Mesendoderm (in vitro differentiated cells): ENCODE measurements at regions not wholly inside any gene's neighbourhood (a gene's known extent, or its start where the extent isn't known, plus 50 kb on each side); places are given as distances from the start of the nearest gene placed in this dataset.

Experiments
- DNase-seq: peaks from one replicate; pipeline ENCODE4 v3.0.0; 2013
- H2AK5ac ChIP-seq: 2 replicates; pipeline ENCODE4 v1.6.1; 2013; ENCODE audit warnings: low read length, inconsistent platforms
- H2BK120ac ChIP-seq: 2 replicates; pipeline ENCODE4 v1.6.1; 2013; ENCODE audit warnings: low read depth, mild to moderate bottlenecking, low read length, moderate library complexity, mixed read lengths
- H2BK15ac ChIP-seq: replicated peaks from 2 replicates; pipeline ENCODE4 v1.6.1; 2013; ENCODE audit warnings: low read depth, mild to moderate bottlenecking, moderate library complexity
- H2BK5ac ChIP-seq: 2 replicates; pipeline ENCODE4 v1.6.1; 2013; ENCODE audit warnings: low read length, inconsistent platforms
- H3K18ac ChIP-seq: 2 replicates; pipeline ENCODE4 v1.6.1; 2013; ENCODE audit warnings: mild to moderate bottlenecking, low read length, mixed read lengths
- H3K23ac ChIP-seq: one replicate; pipeline ENCODE4 v1.6.1; 2013; ENCODE audit warnings: low read length
- H3K27ac ChIP-seq: 2 replicates; pipeline ENCODE4 v1.5.1; 2013; ENCODE audit warnings: low read depth, mild to moderate bottlenecking, inconsistent platforms, low read length, moderate library complexity
- H3K27me3 ChIP-seq: 2 replicates; pipeline ENCODE4 v1.6.1; 2013; ENCODE audit warnings: low read length, control low read depth, mild to moderate bottlenecking, inconsistent platforms; ENCODE audit not compliant: insufficient read depth, poor library complexity
- H3K36me3 ChIP-seq: 2 replicates; pipeline ENCODE4 v1.6.1; 2013; ENCODE audit warnings: low read length, inconsistent platforms; ENCODE audit not compliant: control insufficient read depth, insufficient read depth
- H3K4ac ChIP-seq: one replicate; pipeline ENCODE4 v1.6.1; 2013; ENCODE audit warnings: low read depth, mild to moderate bottlenecking, low read length, moderate library complexity
- H3K4me1 ChIP-seq: 2 replicates; pipeline ENCODE4 v1.6.1; 2013; ENCODE audit warnings: low read depth, low read length, inconsistent platforms; ENCODE audit not compliant: control insufficient read depth
- H3K4me2 ChIP-seq: 2 replicates; pipeline ENCODE4 v1.6.1; 2013; ENCODE audit warnings: low read length
- H3K4me3 ChIP-seq: 2 replicates; pipeline ENCODE4 v1.5.1; 2013; ENCODE audit warnings: mild to moderate bottlenecking, low read length
- H3K56ac ChIP-seq: one replicate; pipeline ENCODE4 v1.6.1; 2013; ENCODE audit warnings: low read length
- H3K79me1 ChIP-seq: 2 replicates; pipeline ENCODE4 v1.6.1; 2013; ENCODE audit warnings: low read length, inconsistent platforms
- H3K79me2 ChIP-seq: 2 replicates; pipeline ENCODE4 v1.6.1; 2013; ENCODE audit warnings: mild to moderate bottlenecking, low read length; ENCODE audit not compliant: control insufficient read depth, insufficient read depth
- H3K9ac ChIP-seq: 2 replicates; pipeline ENCODE4 v1.6.1; 2013; ENCODE audit warnings: low read length, inconsistent platforms
- H4K5ac ChIP-seq: one replicate; pipeline ENCODE4 v1.6.1; 2013; ENCODE audit warnings: low read length
- H4K8ac ChIP-seq: one replicate; pipeline ENCODE4 v1.6.1; 2013; ENCODE audit warnings: low read depth, mild to moderate bottlenecking, control low read depth, low read length, moderate library complexity
- WGBS: extraction: QIAGEN DNeasy Blood & Tissue Kit; methylation state at CpG from one replicate; pipeline ENCODE4 v1.1.7; 2013; ENCODE audit warnings: low lambda C conversion rate, missing lambda C conversion rate; ENCODE audit not compliant: insufficient coverage; ENCODE audit errors: extremely low coverage; 5-methylcytosine and 5-hydroxymethylcytosine counted together

- no peak overlapping the region for H3K4me3 ChIP-seq
- no peak overlapping the region for H3K9ac ChIP-seq
- H3K27me3 ChIP-seq = no peaks in the 10 kb centered on the region
- no peak overlapping the region for H2AK5ac ChIP-seq
- H4K8ac ChIP-seq = no peak overlapping the region
- no peaks in the 10 kb centered on the region for H3K79me1 ChIP-seq
- H4K5ac ChIP-seq = no peak overlapping the region
- H2BK15ac ChIP-seq = no peak overlapping the region
- DNase-seq = no peak
- no peaks in the 10 kb centered on the region for H3K4me1 ChIP-seq
- H2BK5ac ChIP-seq = no peak overlapping the region
- H3K36me3 ChIP-seq = no peaks in the 10 kb centered on the region
- no peak overlapping the region for H3K56ac ChIP-seq
- H3K27ac ChIP-seq = no peak overlapping the region
- no peak overlapping the region for H3K4me2 ChIP-seq
- H3K18ac ChIP-seq = no peak overlapping the region
- no peaks in the 10 kb centered on the region for H3K79me2 ChIP-seq
- WGBS = no CpG with 5 or more reads among the region's 1 CpG
- H2BK120ac ChIP-seq = no peak overlapping the region
- H3K4ac ChIP-seq = no peak overlapping the region
- no peak overlapping the region for H3K23ac ChIP-seq
These were observed 234.9 kb downstream of the HGF start for GRCh38 chr7:81534996-81535395.

- Histone ChIP-seq H2AK5ac (no peak overlapping the region), H4K5ac (no peak overlapping the region), H3K4me1 (no peaks in the 10 kb centered on the region), H3K23ac (no peak overlapping the region), H4K8ac (no peak overlapping the region), H2BK5ac (no peak overlapping the region), H3K4me3 (no peak overlapping the region), H3K9ac (no peak overlapping the region), H3K27me3 (no peaks in the 10 kb centered on the region), H3K79me1 (no peaks in the 10 kb centered on the region), H3K79me2 (no peaks in the 10 kb centered on the region), H3K4me2 (no peak overlapping the region), H3K36me3 (no peaks in the 10 kb centered on the region), H3K18ac (no peak overlapping the region), H3K4ac (no peak overlapping the region), H3K56ac (no peak overlapping the region), H3K27ac (no peak overlapping the region), H2BK120ac (no peak overlapping the region), H2BK15ac (no peak overlapping the region)
- 100% methylated on average over 2 of the region's 3 CpGs for WGBS
- no peak for DNase-seq
These were observed 235.4 kb downstream of the HGF start for GRCh38 chr7:81534446-81534845.

DNA sequence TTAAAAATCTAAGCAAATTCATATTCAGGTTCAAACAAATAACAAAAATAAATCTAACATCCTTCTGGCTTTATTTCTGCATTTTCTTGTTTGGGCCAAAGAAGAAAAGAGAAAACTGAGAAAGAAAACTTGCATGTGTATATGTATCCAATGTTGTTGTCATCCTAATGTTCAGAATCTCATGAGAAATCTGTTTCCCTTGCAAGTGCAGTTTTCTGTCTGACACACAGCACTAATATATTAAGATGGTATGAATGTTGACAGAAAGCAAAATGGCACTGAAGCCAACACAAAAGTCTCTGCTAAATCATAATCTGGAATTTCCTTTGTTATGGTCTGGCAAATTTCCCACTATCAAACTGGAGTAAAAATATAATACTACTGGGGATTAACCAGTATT lies 235.9 kb downstream of the HGF start:
- H2BK5ac ChIP-seq = no peak overlapping the region
- no peak overlapping the region for H3K18ac ChIP-seq
- H3K27me3 ChIP-seq = no peaks in the 10 kb centered on the region
- H3K4me2 ChIP-seq = no peak overlapping the region
- H3K4me1 ChIP-seq = no peaks in the 10 kb centered on the region
- no peak overlapping the region for H3K56ac ChIP-seq
- no peak overlapping the region for H4K8ac ChIP-seq
- H3K36me3 ChIP-seq = no peaks in the 10 kb centered on the region
- H2BK120ac ChIP-seq = no peak overlapping the region
- no peak overlapping the region for H2BK15ac ChIP-seq
- no peak overlapping the region for H3K4me3 ChIP-seq
- no peak for DNase-seq
- no peak overlapping the region for H3K9ac ChIP-seq
- no peak overlapping the region for H3K23ac ChIP-seq
- H3K27ac ChIP-seq = no peak overlapping the region
- no peak overlapping the region for H3K4ac ChIP-seq
- H4K5ac ChIP-seq = no peak overlapping the region
- H2AK5ac ChIP-seq = no peak overlapping the region
- no peaks in the 10 kb centered on the region for H3K79me2 ChIP-seq
- H3K79me1 ChIP-seq = no peaks in the 10 kb centered on the region

- H3K79me1 ChIP-seq = no peaks in the 10 kb centered on the region
- no peaks in the 10 kb centered on the region for H3K27me3 ChIP-seq
- no peak overlapping the region for H2BK120ac ChIP-seq
- H3K36me3 ChIP-seq = no peaks in the 10 kb centered on the region
- no peak overlapping the region for H3K9ac ChIP-seq
- no peak for DNase-seq
- no peak overlapping the region for H3K4me2 ChIP-seq
- no peak overlapping the region for H3K4ac ChIP-seq
- H3K23ac ChIP-seq = no peak overlapping the region
- no peaks in the 10 kb centered on the region for H3K4me1 ChIP-seq
- H4K5ac ChIP-seq = no peak overlapping the region
- H4K8ac ChIP-seq = no peak overlapping the region
- no peak overlapping the region for H2AK5ac ChIP-seq
- H3K18ac ChIP-seq = no peak overlapping the region
- H3K79me2 ChIP-seq = no peaks in the 10 kb centered on the region
- no peak overlapping the region for H3K56ac ChIP-seq
- H3K4me3 ChIP-seq = no peak overlapping the region
- no peak overlapping the region for H2BK5ac ChIP-seq
- no peak overlapping the region for H3K27ac ChIP-seq
- H2BK15ac ChIP-seq = no peak overlapping the region
These were observed 236.4 kb downstream of the HGF start for GRCh38 chr7:81533426-81533825.

DNA sequence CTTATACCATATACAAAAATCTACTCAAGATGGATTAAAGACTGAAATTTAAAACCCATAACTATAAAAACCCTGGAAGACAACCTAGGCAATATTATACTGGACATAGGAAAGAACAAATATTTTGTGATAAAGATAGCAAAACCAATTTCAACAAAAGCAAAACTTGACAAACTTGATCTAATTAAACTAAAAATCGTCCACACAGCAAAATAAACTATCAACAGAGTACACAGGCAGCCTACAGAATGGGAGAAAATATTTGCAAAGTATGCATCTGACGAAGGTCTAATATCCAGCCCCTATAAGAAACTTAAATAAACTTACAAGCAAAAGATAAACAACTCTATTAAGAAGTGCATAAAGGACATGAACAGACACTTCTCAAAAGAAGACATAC lies 240.1 kb downstream of the HGF start:
- H4K5ac ChIP-seq = no peak overlapping the region
- no peak overlapping the region for H3K4me3 ChIP-seq
- no peak overlapping the region for H3K9ac ChIP-seq
- peaks cover 2% of the 10 kb centered on the region for H3K4me1 ChIP-seq
- no peak overlapping the region for H3K27ac ChIP-seq
- H2AK5ac ChIP-seq = no peak overlapping the region
- no peak overlapping the region for H2BK15ac ChIP-seq
- no peak overlapping the region for H2BK5ac ChIP-seq
- H3K27me3 ChIP-seq = no peaks in the 10 kb centered on the region
- no peak overlapping the region for H3K18ac ChIP-seq
- H3K4me2 ChIP-seq = no peak overlapping the region
- no peak overlapping the region for H3K56ac ChIP-seq
- no peaks in the 10 kb centered on the region for H3K36me3 ChIP-seq
- H3K79me2 ChIP-seq = no peaks in the 10 kb centered on the region
- WGBS = no CpG with 5 or more reads among the region's 2 CpGs
- DNase-seq = no peak
- H2BK120ac ChIP-seq = no peak overlapping the region
- H3K4ac ChIP-seq = no peak overlapping the region
- no peak overlapping the region for H4K8ac ChIP-seq
- H3K79me1 ChIP-seq = no peaks in the 10 kb centered on the region
- H3K23ac ChIP-seq = no peak overlapping the region

GRCh38 chr7:81527651-81528050 lies 242.2 kb downstream of the HGF start:
- no peak overlapping the region for H3K4ac ChIP-seq
- no peak overlapping the region for H4K5ac ChIP-seq
- H2BK120ac ChIP-seq = no peak overlapping the region
- no peak overlapping the region for H3K4me3 ChIP-seq
- H3K56ac ChIP-seq = peak overlapping the region; percentile 4
- H3K79me2 ChIP-seq = no peaks in the 10 kb centered on the region
- no peak overlapping the region for H2BK15ac ChIP-seq
- no peaks in the 10 kb centered on the region for H3K79me1 ChIP-seq
- H3K23ac ChIP-seq = no peak overlapping the region
- no peak overlapping the region for H3K9ac ChIP-seq
- no peak overlapping the region for H3K4me2 ChIP-seq
- H3K4me1 ChIP-seq = peaks cover 2% of the 10 kb centered on the region
- no peaks in the 10 kb centered on the region for H3K36me3 ChIP-seq
- H4K8ac ChIP-seq = no peak overlapping the region
- no peak overlapping the region for H3K18ac ChIP-seq
- H2AK5ac ChIP-seq = no peak overlapping the region
- H3K27ac ChIP-seq = no peak overlapping the region
- DNase-seq = peak; percentile 16
- H3K27me3 ChIP-seq = no peaks in the 10 kb centered on the region
- H2BK5ac ChIP-seq = no peak overlapping the region
- no CpG with 5 or more reads among the region's 2 CpGs for WGBS
